Activated naive CD4-positive, alpha-beta T cell treated with anti-CD3 and anti-CD28 coated beads for 36 hours (primary cell): ENCODE measurements at regions not wholly inside any gene's neighbourhood (a gene's known extent, or its start where the extent isn't known, plus 50 kb on each side); places are given as distances from the start of the nearest gene placed in this dataset.
"Not testable (repeated sequence)": the region's sequence is repeated elsewhere in the genome, so short reads cannot be mapped to it uniquely, and the experiment has no call there.

Experiments
- CTCF ChIA-PET: fragments of 350-600 bp; sonication (Branson Sonifier 250); formaldehyde crosslinking; loops from one replicate; lab custom pipeline; 2021; ENCODE audit warnings: antibody characterized with exemption; lab: Charles Lee
- DNase-seq: peaks from one replicate; pipeline ENCODE4 v3.0.0-alpha.2; 2020
- H3K27ac Mint-ChIP-seq: one replicate; pipeline ENCODE4 v1.8.0; 2021; ENCODE audit warnings: mild to moderate bottlenecking, mixed read lengths
- H3K27me3 Mint-ChIP-seq: one replicate; pipeline ENCODE4 v1.8.0; 2021; ENCODE audit warnings: low read depth, mixed read lengths
- H3K36me3 Mint-ChIP-seq: one replicate; pipeline ENCODE4 v1.8.0; 2021; ENCODE audit warnings: low read depth, mixed read lengths
- H3K4me1 Mint-ChIP-seq: one replicate; pipeline ENCODE4 v1.8.0; 2021; ENCODE audit warnings: low read depth, mixed read lengths
- H3K4me3 Mint-ChIP-seq: one replicate; pipeline ENCODE4 v1.8.0; 2021; ENCODE audit warnings: mild to moderate bottlenecking, moderate library complexity, mixed read lengths
- H3K9me3 Mint-ChIP-seq: one replicate; pipeline ENCODE4 v1.8.0; 2021; ENCODE audit warnings: mixed read lengths
- intact Hi-C: fragments of 100-400 bp; cut with micrococcal nuclease; formaldehyde crosslinking; loops from one replicate; pipeline ENCODE4 v1.15.1; 2023

DNA sequence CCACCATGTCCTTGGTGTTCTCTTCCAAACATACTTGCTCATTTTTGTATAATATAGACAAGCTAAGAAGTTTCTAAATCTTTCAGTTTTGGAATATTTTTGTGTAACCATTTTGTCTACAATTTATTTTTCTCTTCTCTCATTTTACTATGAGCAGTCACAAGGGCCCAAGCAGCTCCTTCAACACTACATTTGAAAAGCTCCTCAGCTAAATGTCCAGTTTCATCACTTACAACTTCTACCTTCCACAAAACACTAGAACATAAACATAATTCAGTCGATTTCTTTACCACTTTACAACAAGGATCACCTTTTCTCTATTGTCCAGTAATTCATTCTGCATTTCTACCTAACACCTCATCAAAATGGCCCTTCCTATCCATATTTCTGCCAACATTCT lies 554.4 kb downstream of the RAB28 start:
- CTCF ChIA-PET = no interaction called here
- intact Hi-C loops = no loop called here
- H3K9me3 Mint-ChIP-seq = peaks cover 5% of the 10 kb centered on the region
- H3K4me3 Mint-ChIP-seq = no peak overlapping the region
- no peak for DNase-seq
- H3K27ac Mint-ChIP-seq = no peak overlapping the region
- H3K27me3 Mint-ChIP-seq = peaks cover 2% of the 10 kb centered on the region
- H3K36me3 Mint-ChIP-seq = no peaks in the 10 kb centered on the region
- H3K4me1 Mint-ChIP-seq = no peaks in the 10 kb centered on the region

DNA sequence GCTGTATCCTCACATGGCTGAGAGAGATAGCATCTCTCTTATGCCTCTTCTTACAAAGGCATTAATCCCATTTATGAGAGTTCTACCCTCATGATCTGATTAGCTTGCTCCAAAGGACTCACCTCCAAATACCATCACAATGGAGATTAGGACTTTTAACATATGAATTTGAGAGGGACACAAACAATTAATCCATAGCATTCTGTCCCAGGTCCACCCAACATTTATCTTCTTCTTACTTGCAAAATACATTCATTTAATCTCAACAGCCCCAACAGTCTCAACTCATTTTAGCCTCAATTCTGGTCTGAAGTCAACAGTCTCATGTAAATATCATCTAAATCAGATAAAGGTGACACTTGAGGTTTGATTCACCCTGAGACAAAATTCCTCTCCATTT lies 555.4 kb downstream of the RAB28 start:
- H3K36me3 Mint-ChIP-seq = no peaks in the 10 kb centered on the region
- H3K27me3 Mint-ChIP-seq = peaks cover 2% of the 10 kb centered on the region
- intact Hi-C loops = no loop called here
- no peak overlapping the region for H3K4me3 Mint-ChIP-seq
- no peaks in the 10 kb centered on the region for H3K4me1 Mint-ChIP-seq
- CTCF ChIA-PET = interaction anchor here (0.7 kb wide), 1 partner anchor 61 kb away, joined by 3 read pairs; no protein-coding TSS in a partner anchor
- H3K27ac Mint-ChIP-seq = no peak overlapping the region
- H3K9me3 Mint-ChIP-seq = peaks cover 5% of the 10 kb centered on the region
- no peak for DNase-seq

DNA sequence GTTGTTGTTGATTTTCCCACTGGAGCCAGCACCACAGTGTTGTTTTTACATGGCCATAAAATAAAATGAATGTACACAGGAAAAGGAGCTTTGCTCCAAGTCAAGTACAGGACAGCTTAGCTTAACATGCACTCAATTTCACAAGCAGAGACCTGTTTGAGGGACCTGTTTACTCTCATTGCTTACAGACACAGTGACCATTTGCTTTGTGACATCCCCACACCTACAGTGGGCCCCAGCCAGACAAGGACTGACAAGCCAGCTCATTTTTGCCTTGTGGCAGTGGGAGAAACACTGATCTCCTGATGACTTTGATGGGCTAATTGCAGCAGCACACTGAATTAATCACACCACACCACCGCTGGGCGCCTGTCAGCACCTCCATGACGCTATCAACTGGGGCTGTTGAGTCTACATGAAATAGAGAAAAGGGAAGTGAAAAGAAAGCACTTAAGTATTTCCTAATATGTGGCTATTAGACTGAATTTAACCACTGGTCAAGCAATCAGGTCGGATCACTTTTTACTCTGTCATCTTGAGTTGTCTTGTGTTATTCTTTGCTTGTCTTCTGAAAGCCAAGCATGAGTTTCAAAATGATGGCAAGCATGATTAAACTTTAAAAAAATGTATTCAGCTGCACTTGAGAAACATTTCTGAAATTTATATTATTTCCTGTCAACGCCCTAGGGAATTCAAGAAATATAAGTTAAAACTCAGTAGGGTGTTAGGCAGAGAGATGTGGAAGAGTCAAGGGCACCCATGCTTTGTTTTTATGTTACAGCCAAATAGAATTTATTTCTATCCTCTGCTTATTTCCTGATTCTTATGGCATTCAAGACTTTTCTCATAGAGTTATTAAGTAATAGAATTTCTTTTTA lies 557.7 kb downstream of the RAB28 start:
- no peak for DNase-seq
- intact Hi-C loops = no loop called here
- H3K27me3 Mint-ChIP-seq = peaks cover 2% of the 10 kb centered on the region
- no peaks in the 10 kb centered on the region for H3K4me1 Mint-ChIP-seq
- CTCF ChIA-PET = no interaction called here
- H3K36me3 Mint-ChIP-seq = no peaks in the 10 kb centered on the region
- peaks cover 5% of the 10 kb centered on the region for H3K9me3 Mint-ChIP-seq
- H3K27ac Mint-ChIP-seq = no peak overlapping the region
- H3K4me3 Mint-ChIP-seq = no peak overlapping the region

DNA sequence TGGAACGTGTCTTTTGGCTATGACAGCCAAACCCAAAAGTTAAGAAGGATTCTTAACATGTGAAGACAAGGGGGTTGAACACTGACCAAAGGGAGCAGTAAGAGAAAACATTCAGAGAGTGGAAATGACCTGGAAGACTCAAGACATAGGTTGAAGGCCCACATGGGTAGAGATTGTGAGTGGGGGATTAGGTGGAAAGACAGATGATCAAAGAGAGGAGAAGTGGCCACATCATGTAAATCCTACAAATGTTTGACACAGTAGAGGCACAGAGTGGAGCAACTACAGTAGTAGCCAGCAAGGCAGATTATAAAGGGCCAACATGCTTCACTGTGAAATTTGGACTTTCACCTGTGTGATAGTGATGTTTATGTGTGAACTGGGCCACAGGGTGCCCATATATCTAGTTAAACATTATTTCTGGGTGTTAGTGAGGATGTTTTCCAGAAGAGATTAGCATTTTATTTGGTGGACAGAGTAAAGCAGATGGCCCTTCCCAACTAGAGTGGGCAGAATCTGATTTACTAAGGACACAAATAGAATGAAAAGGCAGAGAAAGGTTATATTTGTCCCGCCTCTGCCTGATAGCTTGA lies 559.3 kb downstream of the RAB28 start:
- Mint-ChIP-seq H3K4me3 (no peak overlapping the region), H3K27me3 (peaks cover 2% of the 10 kb centered on the region), H3K27ac (no peak overlapping the region), H3K9me3 (peaks cover 2% of the 10 kb centered on the region), H3K36me3 (no peaks in the 10 kb centered on the region), H3K4me1 (no peaks in the 10 kb centered on the region)
- CTCF ChIA-PET = no interaction called here
- no peak for DNase-seq
- intact Hi-C loops = no loop called here

DNA sequence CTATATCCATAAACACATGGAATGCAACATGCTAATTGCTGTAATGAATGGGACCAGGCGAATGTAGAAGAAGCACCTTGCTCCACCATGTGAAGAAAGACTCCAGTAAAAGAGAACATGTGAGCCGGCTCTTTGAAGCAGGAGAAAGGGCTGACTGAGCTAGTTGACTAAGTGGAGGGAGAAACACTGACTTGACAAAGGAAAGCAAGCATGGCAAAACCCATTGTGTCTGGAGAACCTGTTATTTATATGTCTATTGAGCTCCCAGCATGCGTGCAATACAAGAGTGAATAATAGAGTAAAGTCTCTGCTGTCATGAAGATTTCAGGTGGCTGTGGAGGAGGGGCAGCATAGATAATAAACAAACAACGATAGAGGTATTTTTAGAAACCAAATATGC lies 559.9 kb downstream of the RAB28 start:
- peaks cover 2% of the 10 kb centered on the region for H3K9me3 Mint-ChIP-seq
- intact Hi-C loops = no loop called here
- CTCF ChIA-PET = no interaction called here
- H3K36me3 Mint-ChIP-seq = no peaks in the 10 kb centered on the region
- H3K27ac Mint-ChIP-seq = no peak overlapping the region
- no peak for DNase-seq
- H3K4me3 Mint-ChIP-seq = no peak overlapping the region
- no peaks in the 10 kb centered on the region for H3K27me3 Mint-ChIP-seq
- no peaks in the 10 kb centered on the region for H3K4me1 Mint-ChIP-seq

DNA sequence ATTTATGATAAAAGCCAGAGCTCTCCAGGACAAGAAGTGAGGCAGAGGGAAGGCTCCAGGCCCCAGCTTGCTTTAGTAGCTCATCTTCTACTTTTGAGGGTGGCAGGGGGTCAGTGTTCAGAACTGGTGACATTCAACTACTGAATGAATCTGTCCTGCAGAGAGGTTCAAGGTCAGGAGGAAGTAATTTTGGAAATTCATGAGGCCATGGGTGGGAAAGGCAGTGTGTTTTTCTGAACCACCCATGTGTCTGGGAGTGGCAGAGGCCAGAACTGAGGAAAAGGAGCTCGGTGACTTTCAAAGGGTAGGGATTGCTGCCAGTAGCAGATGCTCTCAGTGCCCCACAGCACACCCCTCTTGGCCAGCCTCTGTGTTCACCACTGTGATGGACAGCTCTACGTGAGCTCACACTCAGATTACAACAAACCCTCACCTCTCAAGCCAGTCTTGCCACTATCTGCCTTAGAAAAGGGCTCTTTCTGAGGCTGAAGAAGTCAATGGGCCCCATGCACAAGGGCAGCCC lies 571.2 kb downstream of the RAB28 start:
- DNase-seq = no peak
- no peak overlapping the region for H3K27ac Mint-ChIP-seq
- CTCF ChIA-PET = no interaction called here
- no peaks in the 10 kb centered on the region for H3K27me3 Mint-ChIP-seq
- no peaks in the 10 kb centered on the region for H3K36me3 Mint-ChIP-seq
- H3K4me3 Mint-ChIP-seq = no peak overlapping the region
- no peaks in the 10 kb centered on the region for H3K4me1 Mint-ChIP-seq
- H3K9me3 Mint-ChIP-seq = peaks cover 12% of the 10 kb centered on the region
- intact Hi-C loops = no loop called here

DNA sequence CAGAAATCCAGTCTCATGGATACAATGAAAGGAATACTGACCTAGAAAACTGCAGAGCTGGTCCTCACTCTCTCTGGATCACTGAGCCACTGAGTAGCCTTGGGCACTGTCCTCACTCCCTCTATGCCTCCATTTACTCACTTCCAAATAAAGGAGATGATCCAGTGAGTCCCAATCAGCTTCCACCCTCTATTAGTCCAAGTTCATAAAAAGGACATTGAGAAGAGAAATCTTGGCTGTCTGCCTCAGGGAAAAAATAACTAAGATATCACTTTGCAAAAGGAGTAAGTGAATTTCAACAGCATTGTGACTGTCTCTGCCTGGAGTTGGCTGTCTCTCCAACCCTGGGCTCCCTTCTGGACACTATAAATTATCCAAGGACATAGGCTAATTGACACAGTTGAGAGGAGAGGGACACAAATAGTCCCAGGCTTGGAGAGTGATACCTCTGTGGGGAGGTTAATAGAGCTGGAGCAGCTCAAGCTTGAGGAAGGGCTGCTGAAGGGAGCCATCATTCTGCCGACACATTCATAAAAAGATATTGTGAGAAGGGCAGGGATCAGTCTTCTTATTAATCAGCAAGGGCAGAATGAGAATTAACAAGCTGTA lies 572.3 kb downstream of the RAB28 start:
- no peaks in the 10 kb centered on the region for H3K36me3 Mint-ChIP-seq
- peaks cover 12% of the 10 kb centered on the region for H3K9me3 Mint-ChIP-seq
- no peak for DNase-seq
- CTCF ChIA-PET = no interaction called here
- intact Hi-C loops = no loop called here
- no peaks in the 10 kb centered on the region for H3K27me3 Mint-ChIP-seq
- no peaks in the 10 kb centered on the region for H3K4me1 Mint-ChIP-seq
- H3K4me3 Mint-ChIP-seq = no peak overlapping the region
- no peak overlapping the region for H3K27ac Mint-ChIP-seq

DNA sequence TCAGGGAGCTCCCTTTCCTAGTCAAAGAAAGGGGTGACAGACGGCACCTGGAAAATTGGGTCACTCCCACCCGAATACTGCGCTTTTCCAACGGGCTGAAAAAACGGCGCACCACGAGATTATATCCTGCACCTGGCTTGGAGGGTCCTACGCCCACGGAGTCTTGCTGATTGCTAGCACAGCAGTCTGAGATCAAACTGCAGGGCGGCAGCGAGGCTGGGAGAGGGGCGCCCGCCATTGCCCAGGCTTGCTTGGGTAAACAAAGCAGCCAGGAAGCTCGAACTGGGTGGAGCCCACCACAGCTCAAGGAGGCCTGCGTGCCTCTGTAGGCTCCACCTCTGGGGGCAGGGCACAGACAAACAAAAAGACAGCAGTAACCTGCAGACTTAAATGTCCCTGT lies 580.5 kb downstream of the RAB28 start:
- H3K9me3 Mint-ChIP-seq, H3K27me3 Mint-ChIP-seq, H3K27ac Mint-ChIP-seq, H3K4me1 Mint-ChIP-seq, H3K4me3 Mint-ChIP-seq, DNase-seq, CTCF ChIA-PET, intact Hi-C loops, H3K36me3 Mint-ChIP-seq: not testable (repeated sequence)

DNA sequence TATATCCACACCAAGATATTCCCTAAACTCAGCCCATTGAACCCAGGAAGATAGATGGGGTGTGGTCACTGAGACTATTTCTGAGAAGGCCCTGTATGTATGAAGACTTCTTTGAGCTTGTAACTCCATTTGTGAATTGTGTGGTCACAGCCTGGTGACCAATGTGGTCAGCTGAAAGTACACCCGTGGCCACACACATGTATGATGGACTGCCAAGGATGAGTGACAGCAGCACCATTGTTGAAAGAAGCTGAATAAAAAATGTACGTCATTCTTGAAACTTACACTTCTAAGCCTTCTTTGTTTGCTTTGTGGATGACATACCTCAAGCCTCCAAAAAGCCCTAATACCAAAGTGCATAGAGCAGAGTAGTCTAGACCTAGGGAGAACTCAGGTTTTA lies 581.4 kb downstream of the RAB28 start:
- peaks cover 6% of the 10 kb centered on the region for H3K27me3 Mint-ChIP-seq
- CTCF ChIA-PET = interaction anchor here (0.7 kb wide), 1 partner anchor 71 kb away, joined by 3 read pairs; no protein-coding TSS in a partner anchor
- peaks cover 4% of the 10 kb centered on the region for H3K9me3 Mint-ChIP-seq
- no peaks in the 10 kb centered on the region for H3K4me1 Mint-ChIP-seq
- DNase-seq = no peak
- no peaks in the 10 kb centered on the region for H3K36me3 Mint-ChIP-seq
- no peak overlapping the region for H3K4me3 Mint-ChIP-seq
- intact Hi-C loops = no loop called here
- no peak overlapping the region for H3K27ac Mint-ChIP-seq

DNA sequence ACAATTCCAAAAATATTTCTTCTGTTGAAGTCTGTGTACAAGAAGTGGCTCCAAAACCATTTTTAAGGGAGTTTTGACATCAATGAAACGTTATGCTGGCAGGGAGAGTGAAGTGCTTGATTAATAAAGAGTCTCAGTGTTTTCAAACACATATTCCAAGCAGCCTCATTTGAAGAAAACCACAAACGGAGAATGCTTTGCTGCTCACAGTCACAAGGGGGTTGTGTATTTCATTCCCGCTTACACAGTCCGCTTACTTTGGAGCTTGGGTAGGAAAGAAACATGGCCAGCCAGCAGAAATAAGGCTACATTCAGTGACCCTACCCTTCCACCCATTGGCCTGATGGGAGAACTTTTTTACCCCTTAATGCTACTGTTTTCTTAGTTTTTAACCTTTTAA lies 586.2 kb downstream of the RAB28 start:
- Mint-ChIP-seq H3K36me3 (no peaks in the 10 kb centered on the region), H3K27me3 (peaks cover 6% of the 10 kb centered on the region), H3K27ac (no peak overlapping the region), H3K4me1 (no peaks in the 10 kb centered on the region), H3K4me3 (no peak overlapping the region), H3K9me3 (no peaks in the 10 kb centered on the region)
- CTCF ChIA-PET = no interaction called here
- intact Hi-C loops = no loop called here
- no peak for DNase-seq

DNA sequence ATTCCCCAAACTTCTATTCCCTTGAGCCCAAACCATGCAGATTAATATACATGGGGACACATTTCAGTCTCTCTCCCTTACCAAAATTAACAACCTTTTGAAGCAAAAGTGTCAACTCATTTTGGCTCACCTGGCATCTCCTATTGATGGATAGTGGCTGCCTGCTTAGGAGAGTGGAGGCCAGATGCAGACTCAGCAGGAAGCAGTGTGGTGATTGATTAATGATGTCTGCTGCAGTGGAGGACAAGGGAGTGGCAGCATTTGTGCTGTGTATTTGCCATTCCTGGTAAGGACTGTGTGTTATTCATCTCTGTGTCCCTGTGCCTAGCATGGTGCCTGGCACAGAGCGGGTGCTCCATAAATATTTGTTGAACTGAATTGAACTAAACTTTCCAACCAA lies 590.1 kb downstream of the RAB28 start:
- intact Hi-C loops = no loop called here
- CTCF ChIA-PET = no interaction called here
- Mint-ChIP-seq H3K4me1 (no peaks in the 10 kb centered on the region), H3K27ac (no peak overlapping the region), H3K9me3 (no peaks in the 10 kb centered on the region), H3K4me3 (no peak overlapping the region), H3K27me3 (no peaks in the 10 kb centered on the region), H3K36me3 (no peaks in the 10 kb centered on the region)
- no peak for DNase-seq

DNA sequence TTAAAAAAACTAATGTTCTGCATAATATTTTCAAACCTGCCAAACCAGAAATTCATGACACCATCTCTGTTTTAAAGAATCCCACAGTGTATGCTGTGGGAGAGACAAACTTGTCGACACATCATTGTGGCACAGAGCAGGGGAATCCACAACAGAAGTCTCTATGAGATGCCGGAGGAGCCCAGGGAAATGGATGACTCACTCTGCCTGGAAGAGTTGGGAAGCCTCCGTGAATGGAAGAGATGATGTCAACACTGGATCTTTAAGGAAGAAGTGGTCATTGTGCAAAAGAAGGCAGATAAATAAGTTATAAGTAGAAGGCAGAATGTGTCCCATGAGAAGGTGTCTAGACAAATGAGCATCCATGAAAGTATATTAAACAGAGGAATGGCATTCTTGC lies 595.1 kb downstream of the RAB28 start:
- Mint-ChIP-seq H3K4me3 (no peak overlapping the region), H3K9me3 (peaks cover 13% of the 10 kb centered on the region), H3K27me3 (no peaks in the 10 kb centered on the region), H3K27ac (no peak overlapping the region), H3K4me1 (no peaks in the 10 kb centered on the region), H3K36me3 (peaks cover 3% of the 10 kb centered on the region)
- CTCF ChIA-PET = interaction anchor here (0.6 kb wide), 1 partner anchor 673 kb away, joined by 5 read pairs; no protein-coding TSS in a partner anchor
- no peak for DNase-seq
- intact Hi-C loops = no loop called here
